ENCODE measurements at regions not wholly inside any gene's neighbourhood (a gene's known extent, or its start where the extent isn't known, plus 50 kb on each side); places are given as distances from the start of the nearest gene placed in this dataset.
"Not testable (repeated sequence)": the region's sequence is repeated elsewhere in the genome, so short reads cannot be mapped to it uniquely, and the experiment has no call there.

GRCh38 chr17:68780596-68780995 is 174.6 kb downstream of the ABCA8 start:
- DNase-seq = no peak

GRCh38 chr17:68778726-68779125 is 176.5 kb downstream of the ABCA8 start:
- no peak for DNase-seq

- DNase-seq = no peak
Measured at GRCh38 chr17:68777856-68778694, 176.9 kb upstream of the FAM20A start.

- peak; percentile 11 for DNase-seq
Measured at GRCh38 chr17:68777243-68777855, 176.2 kb upstream of the FAM20A start.

GRCh38 chr17:68776451-68776850 is 175.3 kb upstream of the FAM20A start:
- no peak for DNase-seq

GRCh38 chr17:68775969-68776368 is 174.8 kb upstream of the FAM20A start:
- DNase-seq = no peak

GRCh38 chr17:68775318-68775717 is 174.2 kb upstream of the FAM20A start:
- DNase-seq = no peak

GRCh38 chr17:68771867-68772515 is 170.8 kb upstream of the FAM20A start:
- no peak for DNase-seq

GRCh38 chr17:68768804-68769203 is 167.6 kb upstream of the FAM20A start:
- DNase-seq = no peak

GRCh38 chr17:68766640-68767039 is 165.5 kb upstream of the FAM20A start:
- no peak for DNase-seq

- DNase-seq = no peak
Measured at GRCh38 chr17:68763562-68763961, 162.4 kb upstream of the FAM20A start.

- DNase-seq = no peak
Measured at GRCh38 chr17:68762911-68763310, 161.7 kb upstream of the FAM20A start.

GRCh38 chr17:68760141-68760475 is 158.9 kb upstream of the FAM20A start:
- no peak for DNase-seq

- peak; percentile 54 for DNase-seq
Measured at GRCh38 chr17:68759343-68760140, 158.4 kb upstream of the FAM20A start.

GRCh38 chr17:68759002-68759342 is 157.8 kb upstream of the FAM20A start:
- no peak for DNase-seq

- not testable (repeated sequence) for DNase-seq
Measured at GRCh38 chr17:68757866-68758757, 156.9 kb upstream of the FAM20A start.

- DNase-seq = no peak
Measured at GRCh38 chr17:68753985-68754769, 153.0 kb upstream of the FAM20A start.

GRCh38 chr17:68750208-68750562 is 149.0 kb upstream of the FAM20A start:
- DNase-seq = no peak

- DNase-seq = no peak
Measured at GRCh38 chr17:68749349-68750207, 148.4 kb upstream of the FAM20A start.

GRCh38 chr17:68748381-68748780 is 147.2 kb upstream of the FAM20A start:
- no peak for DNase-seq

Data from NCI-H446 treated with DMSO at 0.1 percent for 48 hours (cell line).